Sigmoid colon (tissue), 6 donors: ENCODE measurements at regions not wholly inside any gene's neighbourhood (a gene's known extent, or its start where the extent isn't known, plus 50 kb on each side); places are given as distances from the start of the nearest gene placed in this dataset.

Experiments
- DNase-seq: peaks from one replicate; pipeline ENCODE4 v3.0.0-alpha.2; 2019
- H3K27ac ChIP-seq, 4 donors: fragments of 200-600 bp; sonication (generic); one replicate each; pipeline ENCODE4 v1.5.1; 2016 to 2019; ENCODE audit warnings: mild to moderate bottlenecking in 1 of 4
- H3K27me3 ChIP-seq, 3 donors: fragments of 200-600 bp; sonication (generic); one replicate each; pipeline ENCODE4 v1.5.1; 2019; ENCODE audit warnings: mild to moderate bottlenecking in 1 of 3
- H3K36me3 ChIP-seq, 4 donors: fragments of 200-600 bp; sonication (generic); one replicate each; pipeline ENCODE4 v1.5.1; 2016 to 2019
- H3K4me1 ChIP-seq, 4 donors: fragments of 200-600 bp; sonication (generic); one replicate each; pipeline ENCODE4 v1.5.1; 2017 to 2019
- H3K4me3 ChIP-seq, 4 donors: fragments of 200-600 bp; sonication (generic); one replicate each; pipeline ENCODE4 v1.5.1; 2017 to 2019; ENCODE audit warnings: mild to moderate bottlenecking in 2 of 4, moderate library complexity in 1 of 4
- H3K9me3 ChIP-seq, 4 donors: fragments of 200-600 bp in 3 of 4; sonication (generic) in 3 of 4; one replicate each; pipeline versions ENCODE4 v1.5.1 to v1.6.1; 2013 to 2019
- EP300 ChIP-seq, 4 donors: sonication (generic); formaldehyde crosslinking; IDR thresholded peaks; one replicate each; pipeline ENCODE4 v1.6.1; 2017; ENCODE audit warnings: antibody characterized with exemption in 4 of 4
- POLR2A ChIP-seq, 2 donors: fragments of 450-650 bp; IDR thresholded peaks; one replicate each; pipeline ENCODE4 v1.6.1; 2016; ENCODE audit warnings: antibody characterized with exemption in 2 of 2, mild to moderate bottlenecking in 2 of 2, moderate library complexity in 2 of 2
- POLR2AphosphoS5 ChIP-seq, 4 donors: sonication (generic); formaldehyde crosslinking; IDR thresholded peaks; one replicate each; pipeline ENCODE4 v1.6.1; 2017; ENCODE audit warnings: antibody characterized with exemption in 4 of 4
- WGBS, 2 donors: extraction: QIAGEN DNeasy Blood & Tissue Kit; methylation state at CpG; one replicate each; pipeline ENCODE4 v1.1.7; 2013; 5-methylcytosine and 5-hydroxymethylcytosine counted together
- intact Hi-C: fragments of 100-400 bp; cut with DNase I; formaldehyde crosslinking; loops from one replicate; pipeline ENCODE4 v1.15.1; 2023
- TF ChIP-seq, protein P1 (sequence below), 4 experiments: fragments of 450-650 bp in 3 of 4; fragments of 200-600 bp in 1 of 4; IDR thresholded peaks; one replicate each; pipeline ENCODE4 v1.5.1; 2016 to 2019; ENCODE audit warnings: antibody characterized with exemption in 4 of 4, mild to moderate bottlenecking in 3 of 4, moderate library complexity in 2 of 4
- donor health status: healthy with polysubstance abuse.
- donor health status: healthy.

GRCh38 chr12:13652105-13652504 lies 329.3 kb downstream of the GRIN2B start:
- Histone ChIP-seq H3K4me1 (no peaks in the 10 kb centered on the region), H3K27ac (no peak overlapping the region), H3K36me3 (no peaks in the 10 kb centered on the region), H3K27me3 (no peaks in the 10 kb centered on the region), H3K9me3 (no peaks in the 10 kb centered on the region), H3K4me3 (no peak overlapping the region)
- TF ChIP-seq EP300 (IDR thresholded peaks at IDR 0.05) (no peak), POLR2A (IDR thresholded peaks at IDR 0.05) (no peak), POLR2AphosphoS5 (IDR thresholded peaks at IDR 0.05) (no peak)
- TF ChIP-seq, protein P1, sequence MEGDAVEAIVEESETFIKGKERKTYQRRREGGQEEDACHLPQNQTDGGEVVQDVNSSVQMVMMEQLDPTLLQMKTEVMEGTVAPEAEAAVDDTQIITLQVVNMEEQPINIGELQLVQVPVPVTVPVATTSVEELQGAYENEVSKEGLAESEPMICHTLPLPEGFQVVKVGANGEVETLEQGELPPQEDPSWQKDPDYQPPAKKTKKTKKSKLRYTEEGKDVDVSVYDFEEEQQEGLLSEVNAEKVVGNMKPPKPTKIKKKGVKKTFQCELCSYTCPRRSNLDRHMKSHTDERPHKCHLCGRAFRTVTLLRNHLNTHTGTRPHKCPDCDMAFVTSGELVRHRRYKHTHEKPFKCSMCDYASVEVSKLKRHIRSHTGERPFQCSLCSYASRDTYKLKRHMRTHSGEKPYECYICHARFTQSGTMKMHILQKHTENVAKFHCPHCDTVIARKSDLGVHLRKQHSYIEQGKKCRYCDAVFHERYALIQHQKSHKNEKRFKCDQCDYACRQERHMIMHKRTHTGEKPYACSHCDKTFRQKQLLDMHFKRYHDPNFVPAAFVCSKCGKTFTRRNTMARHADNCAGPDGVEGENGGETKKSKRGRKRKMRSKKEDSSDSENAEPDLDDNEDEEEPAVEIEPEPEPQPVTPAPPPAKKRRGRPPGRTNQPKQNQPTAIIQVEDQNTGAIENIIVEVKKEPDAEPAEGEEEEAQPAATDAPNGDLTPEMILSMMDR (IDR thresholded peaks at IDR 0.05) = no peak
- 97% methylated on average over 1 of the region's 1 CpG for WGBS, 2 donors
- DNase-seq = no peak
- intact Hi-C loops = no loop called here

- no peaks in the 10 kb centered on the region for H3K4me1 ChIP-seq
- 59 to 70% methylated on average over 2 of the region's 2 CpGs for WGBS, 2 donors
- H3K9me3 ChIP-seq = no peaks in the 10 kb centered on the region
- no peak overlapping the region for H3K4me3 ChIP-seq
- H3K27ac ChIP-seq = no peak overlapping the region
- intact Hi-C loops = no loop called here
- no peak for DNase-seq
- TF ChIP-seq POLR2A (IDR thresholded peaks at IDR 0.05) (no peak), EP300 (IDR thresholded peaks at IDR 0.05) (no peak)
- TF ChIP-seq, protein P1 (IDR thresholded peaks at IDR 0.05) = no peak
- H3K27me3 ChIP-seq = no peaks in the 10 kb centered on the region
- H3K36me3 ChIP-seq = no peaks in the 10 kb centered on the region
Observed at GRCh38 chr12:13635709-13636108, 345.7 kb downstream of the GRIN2B start.

DNA sequence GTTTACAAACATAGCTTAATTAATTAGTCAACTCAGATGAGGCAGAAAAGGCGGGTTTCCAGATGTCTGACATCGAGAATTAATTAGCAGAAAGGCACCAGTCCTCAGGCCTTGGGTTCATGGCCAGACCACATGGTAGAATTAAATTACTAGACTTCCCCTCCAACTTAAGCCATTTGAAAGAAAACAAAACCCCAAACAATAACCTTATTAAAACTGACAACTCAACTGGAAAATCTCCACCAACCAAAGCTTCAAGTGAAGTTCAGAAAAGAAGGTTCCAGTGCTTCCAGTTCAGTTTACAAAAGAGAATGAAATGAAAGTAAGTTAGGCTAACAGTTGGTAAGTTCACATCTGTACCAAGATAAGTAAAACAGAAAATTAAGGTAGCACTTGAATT lies 349.5 kb downstream of the GRIN2B start:
- no peak for DNase-seq
- no peak for TF ChIP-seq POLR2A (IDR thresholded peaks at IDR 0.05)
- TF ChIP-seq, protein P1 (IDR thresholded peaks at IDR 0.05) = no peak
- TF ChIP-seq EP300 (IDR thresholded peaks at IDR 0.05) = no peak
- no peak for TF ChIP-seq POLR2AphosphoS5 (IDR thresholded peaks at IDR 0.05)
- Histone ChIP-seq H3K4me3 (no peak overlapping the region), H3K27ac (no peak overlapping the region), H3K4me1 (no peaks in the 10 kb centered on the region), H3K9me3 (no peaks in the 10 kb centered on the region), H3K36me3 (no peaks in the 10 kb centered on the region), H3K27me3 (no peaks in the 10 kb centered on the region)
- 80 to 87% methylated on average over 2 of the region's 2 CpGs for WGBS, 2 donors
- intact Hi-C loops = no loop called here

DNA sequence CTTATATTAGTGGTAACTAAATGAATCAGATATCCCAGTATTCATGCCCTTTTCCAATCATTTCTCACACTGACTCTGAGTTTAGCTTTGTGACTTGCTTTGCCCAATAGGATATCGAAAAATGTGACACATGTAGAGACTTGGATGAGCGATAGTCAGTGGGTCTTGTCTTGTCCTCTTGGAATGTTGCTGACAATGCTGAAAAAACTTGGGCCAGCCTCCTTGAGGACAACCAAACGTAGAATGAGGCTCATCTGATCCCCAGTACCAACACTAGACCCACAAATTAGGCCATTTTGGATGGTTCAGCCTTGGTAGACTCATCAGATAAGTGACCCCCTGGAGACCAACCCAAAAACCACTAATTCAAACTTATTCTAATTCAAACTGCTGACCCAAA lies 351.0 kb downstream of the GRIN2B start:
- 84 to 86% methylated on average over 3 of the region's 3 CpGs for WGBS, 2 donors
- no peaks in the 10 kb centered on the region for H3K36me3 ChIP-seq
- H3K9me3 ChIP-seq = no peaks in the 10 kb centered on the region
- DNase-seq = no peak
- no peak overlapping the region for H3K4me3 ChIP-seq
- intact Hi-C loops = no loop called here
- H3K27me3 ChIP-seq = no peaks in the 10 kb centered on the region
- TF ChIP-seq EP300 (IDR thresholded peaks at IDR 0.05) = no peak
- TF ChIP-seq POLR2AphosphoS5 (IDR thresholded peaks at IDR 0.05) = no peak
- TF ChIP-seq, protein P1 (IDR thresholded peaks at IDR 0.05) = no peak
- no peak for TF ChIP-seq POLR2A (IDR thresholded peaks at IDR 0.05)
- no peaks in the 10 kb centered on the region for H3K4me1 ChIP-seq
- no peak overlapping the region for H3K27ac ChIP-seq

DNA sequence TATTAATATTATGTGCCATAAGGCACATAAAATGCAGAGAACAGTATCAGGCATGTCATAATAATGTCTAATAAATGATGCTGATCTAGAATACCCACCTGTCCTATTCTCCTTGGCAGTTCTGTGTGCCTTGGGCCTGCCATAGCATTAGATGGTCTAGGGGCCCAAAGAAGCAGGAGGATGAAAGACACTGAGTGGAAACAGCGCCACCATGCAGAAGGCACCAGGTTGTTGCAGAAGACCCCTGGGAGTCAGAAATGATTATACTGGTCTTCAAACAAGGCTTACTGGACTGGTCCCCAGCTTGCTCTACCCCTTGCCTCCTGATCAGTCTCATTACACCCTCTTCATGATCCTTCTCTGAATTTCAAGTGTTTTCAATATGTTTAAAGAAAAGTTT lies 353.3 kb downstream of the GRIN2B start:
- TF ChIP-seq EP300 (IDR thresholded peaks at IDR 0.05) (no peak), POLR2A (IDR thresholded peaks at IDR 0.05) (no peak), POLR2AphosphoS5 (IDR thresholded peaks at IDR 0.05) (no peak)
- TF ChIP-seq, protein P1 (IDR thresholded peaks at IDR 0.05) = no peak
- Histone ChIP-seq H3K27ac (no peak overlapping the region), H3K9me3 (no peaks in the 10 kb centered on the region), H3K27me3 (no peaks in the 10 kb centered on the region), H3K4me1 (no peaks in the 10 kb centered on the region), H3K4me3 (no peak overlapping the region), H3K36me3 (no peaks in the 10 kb centered on the region)
- intact Hi-C loops = no loop called here
- WGBS, 2 donors = 97 to 98% methylated on average over 1 of the region's 1 CpG
- no peak for DNase-seq
